ENCODE measurements at regions not wholly inside any gene's neighbourhood (a gene's known extent, or its start where the extent isn't known, plus 50 kb on each side); places are given as distances from the start of the nearest gene placed in this dataset.

DNA sequence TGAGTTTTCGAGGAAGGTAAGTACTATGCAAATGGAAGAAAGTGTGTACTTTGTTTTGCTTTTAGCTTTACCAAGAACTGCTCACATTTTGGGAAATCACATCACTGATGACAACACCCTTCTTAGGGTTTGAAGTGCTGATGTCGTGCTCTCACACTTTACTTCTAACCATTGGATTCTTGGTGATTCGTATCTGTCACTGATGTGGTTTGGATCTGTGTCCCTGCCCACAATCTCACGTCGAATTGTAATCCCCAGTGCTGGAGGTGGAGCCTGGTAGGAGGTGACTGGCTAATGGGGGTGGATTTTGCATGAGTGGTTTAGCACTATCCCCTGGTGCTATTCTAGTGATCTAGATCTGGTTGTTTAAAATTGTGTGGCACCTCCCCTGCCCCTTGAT lies 75.4 kb upstream of the RGMA start:
- H3K4me3 Mint-ChIP-seq: no peak overlapping the region
- H3K9me3 Mint-ChIP-seq: no peaks in the 10 kb centered on the region
- H3K4me1 Mint-ChIP-seq: peaks cover 40% of the 10 kb centered on the region
- H3K36me3 Mint-ChIP-seq (ENCODE audit: low read depth): no peaks in the 10 kb centered on the region
- no peak overlapping the region for H3K27ac Mint-ChIP-seq (ENCODE audit: unreplicated experiment)
- DNase-seq (ENCODE audit: low read depth, low spot score): no peak
- TF ChIP-seq, protein P1, sequence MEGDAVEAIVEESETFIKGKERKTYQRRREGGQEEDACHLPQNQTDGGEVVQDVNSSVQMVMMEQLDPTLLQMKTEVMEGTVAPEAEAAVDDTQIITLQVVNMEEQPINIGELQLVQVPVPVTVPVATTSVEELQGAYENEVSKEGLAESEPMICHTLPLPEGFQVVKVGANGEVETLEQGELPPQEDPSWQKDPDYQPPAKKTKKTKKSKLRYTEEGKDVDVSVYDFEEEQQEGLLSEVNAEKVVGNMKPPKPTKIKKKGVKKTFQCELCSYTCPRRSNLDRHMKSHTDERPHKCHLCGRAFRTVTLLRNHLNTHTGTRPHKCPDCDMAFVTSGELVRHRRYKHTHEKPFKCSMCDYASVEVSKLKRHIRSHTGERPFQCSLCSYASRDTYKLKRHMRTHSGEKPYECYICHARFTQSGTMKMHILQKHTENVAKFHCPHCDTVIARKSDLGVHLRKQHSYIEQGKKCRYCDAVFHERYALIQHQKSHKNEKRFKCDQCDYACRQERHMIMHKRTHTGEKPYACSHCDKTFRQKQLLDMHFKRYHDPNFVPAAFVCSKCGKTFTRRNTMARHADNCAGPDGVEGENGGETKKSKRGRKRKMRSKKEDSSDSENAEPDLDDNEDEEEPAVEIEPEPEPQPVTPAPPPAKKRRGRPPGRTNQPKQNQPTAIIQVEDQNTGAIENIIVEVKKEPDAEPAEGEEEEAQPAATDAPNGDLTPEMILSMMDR (conservative IDR thresholded peaks at IDR 0.05): no peak
- H3K27me3 Mint-ChIP-seq (ENCODE audit: low read depth): no peaks in the 10 kb centered on the region

DNA sequence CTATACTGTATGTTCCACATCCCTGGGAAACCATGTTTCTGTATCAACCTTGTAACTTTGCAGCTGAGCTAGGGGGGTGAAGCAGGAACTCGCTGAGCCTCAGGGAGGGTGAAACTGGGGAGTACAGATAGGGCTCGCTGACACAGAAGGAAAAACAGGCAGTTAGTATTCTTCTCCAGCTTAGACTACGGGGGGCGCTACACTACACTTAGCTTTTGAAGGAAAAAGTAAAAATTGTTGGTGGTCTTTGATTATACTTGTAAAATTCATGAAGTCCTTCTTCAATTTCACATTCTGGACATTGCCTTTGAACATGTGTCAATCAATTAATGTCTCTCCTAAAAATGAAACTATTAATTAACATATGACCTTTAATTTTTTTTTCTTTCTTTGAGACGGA lies 73.5 kb upstream of the RGMA start:
- Mint-ChIP-seq H3K27ac (ENCODE audit: unreplicated experiment) (peak overlapping the region; percentile 64), H3K36me3 (ENCODE audit: low read depth) (no peaks in the 10 kb centered on the region), H3K4me3 (no peak overlapping the region), H3K4me1 (peaks cover 42% of the 10 kb centered on the region), H3K27me3 (ENCODE audit: low read depth) (no peaks in the 10 kb centered on the region), H3K9me3 (no peaks in the 10 kb centered on the region)
- TF ChIP-seq, protein P1 (conservative IDR thresholded peaks at IDR 0.05): no peak
- DNase-seq (ENCODE audit: low read depth, low spot score): no peak

DNA sequence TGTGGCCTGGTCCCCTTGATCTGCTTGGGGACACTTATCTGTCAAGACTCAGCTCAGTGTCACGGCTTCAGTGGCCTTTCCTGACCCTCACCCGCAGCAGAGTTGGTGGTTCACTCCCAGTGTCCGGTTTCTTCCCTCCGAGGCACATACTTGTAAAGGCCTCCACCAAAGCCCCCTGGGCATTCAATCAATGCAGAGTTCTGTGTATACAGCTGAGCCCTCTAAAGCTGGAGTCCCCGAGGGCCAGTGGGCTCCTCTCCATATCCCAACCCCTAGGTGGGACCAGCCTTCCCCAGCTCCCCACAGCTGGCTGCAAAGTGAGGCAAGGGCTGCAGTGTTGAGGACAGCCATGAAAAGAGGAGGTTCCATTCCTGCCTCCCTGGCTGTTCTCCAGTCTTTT lies 70.9 kb upstream of the RGMA start:
- H3K9me3 Mint-ChIP-seq: peaks cover 7% of the 10 kb centered on the region
- no peak overlapping the region for H3K27ac Mint-ChIP-seq (ENCODE audit: unreplicated experiment)
- H3K4me3 Mint-ChIP-seq: no peak overlapping the region
- H3K27me3 Mint-ChIP-seq (ENCODE audit: low read depth): no peaks in the 10 kb centered on the region
- H3K4me1 Mint-ChIP-seq: peaks cover 28% of the 10 kb centered on the region
- peaks cover 3% of the 10 kb centered on the region for H3K36me3 Mint-ChIP-seq (ENCODE audit: low read depth)
- no peak for DNase-seq (ENCODE audit: low read depth, low spot score)
- TF ChIP-seq, protein P1 (conservative IDR thresholded peaks at IDR 0.05): no peak

DNA sequence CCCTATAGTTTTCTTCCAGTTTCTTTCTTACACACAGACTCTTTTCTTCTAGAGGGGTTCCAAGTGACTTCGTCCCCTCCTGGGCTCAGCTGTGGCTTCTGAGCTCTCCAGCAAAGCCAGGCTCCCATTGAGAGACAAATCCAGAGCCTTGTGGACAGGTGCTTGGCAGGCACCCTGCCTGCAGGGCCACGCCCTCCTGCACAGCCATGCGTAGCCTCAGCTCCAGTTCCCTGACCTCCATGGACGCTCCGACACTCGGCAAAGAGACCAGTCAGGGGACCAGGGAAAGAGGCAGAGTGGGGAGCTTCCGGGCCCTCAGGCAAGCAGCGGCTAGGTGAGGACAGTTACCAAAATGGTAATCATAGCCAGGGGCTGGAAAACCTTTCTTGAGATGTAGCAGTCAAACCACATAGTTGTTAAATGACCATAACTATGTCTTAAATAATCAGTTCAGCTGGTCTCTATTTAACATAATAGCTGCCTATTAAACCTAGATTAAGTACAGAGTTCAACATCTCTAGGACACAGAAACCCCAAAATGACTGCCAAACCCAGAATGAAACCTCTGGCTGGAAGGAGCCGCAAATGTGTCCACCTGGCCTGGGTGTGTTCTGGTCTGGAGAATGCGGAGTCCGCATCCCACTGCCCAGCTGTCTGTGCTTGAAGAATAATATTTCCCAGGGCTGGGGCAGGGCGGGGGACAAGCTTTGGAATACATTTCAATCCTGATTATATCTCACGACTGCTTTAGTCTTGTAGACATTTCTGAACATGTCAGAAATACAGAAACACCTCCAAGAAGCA lies 69.3 kb upstream of the RGMA start:
- TF ChIP-seq, protein P1 (conservative IDR thresholded peaks at IDR 0.05): no peak
- no peak overlapping the region for H3K4me3 Mint-ChIP-seq

DNA sequence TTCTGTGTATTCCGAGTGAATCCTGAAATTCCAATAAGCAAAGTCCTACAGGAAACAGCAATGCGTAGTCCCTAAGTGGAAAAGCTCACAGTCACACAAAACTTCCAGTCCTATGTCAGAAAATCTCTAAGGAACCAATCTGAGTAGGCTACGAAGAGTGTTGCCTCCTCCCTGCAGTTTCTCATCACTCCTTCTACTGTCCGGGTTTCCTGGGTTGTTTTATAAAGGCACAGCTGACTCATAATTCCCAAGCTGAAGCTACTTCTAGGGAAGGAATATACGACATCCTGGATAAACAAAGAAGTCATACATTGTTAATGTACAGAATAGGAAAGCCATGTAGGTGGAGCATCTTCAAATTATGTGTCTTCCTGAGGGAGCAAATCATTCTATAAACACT lies 65.7 kb upstream of the RGMA start:
- Mint-ChIP-seq H3K27ac (ENCODE audit: unreplicated experiment) (no peak overlapping the region), H3K36me3 (ENCODE audit: low read depth) (peaks cover 6% of the 10 kb centered on the region), H3K4me1 (peaks cover 23% of the 10 kb centered on the region), H3K4me3 (no peak overlapping the region), H3K9me3 (peaks cover 7% of the 10 kb centered on the region), H3K27me3 (ENCODE audit: low read depth) (no peaks in the 10 kb centered on the region)
- TF ChIP-seq, protein P1 (conservative IDR thresholded peaks at IDR 0.05): no peak
- no peak for DNase-seq (ENCODE audit: low read depth, low spot score)

More for the DNA sequence above, 69.3 kb upstream of the RGMA start:
- no peaks in the 10 kb centered on the region for H3K27me3 Mint-ChIP-seq (ENCODE audit: low read depth)
- DNase-seq (ENCODE audit: low read depth, low spot score): no peak
- no peak overlapping the region for H3K27ac Mint-ChIP-seq (ENCODE audit: unreplicated experiment)
- H3K36me3 Mint-ChIP-seq (ENCODE audit: low read depth): peaks cover 4% of the 10 kb centered on the region
- peaks cover 29% of the 10 kb centered on the region for H3K4me1 Mint-ChIP-seq
- peaks cover 7% of the 10 kb centered on the region for H3K9me3 Mint-ChIP-seq

Measured in neural crest cell (in vitro differentiated cells).